ENCODE measurements at regions not wholly inside any gene's neighbourhood (a gene's known extent, or its start where the extent isn't known, plus 50 kb on each side); places are given as distances from the start of the nearest gene placed in this dataset.
"Not testable (repeated sequence)": the region's sequence is repeated elsewhere in the genome, so short reads cannot be mapped to it uniquely, and the experiment has no call there.

- no peaks in the 10 kb centered on the region for H3K27me3 ChIP-seq
- no peaks in the 10 kb centered on the region for H3K4me1 ChIP-seq (replicated peaks in 1 of 2)
- no peaks in the 10 kb centered on the region for H3K36me3 ChIP-seq (replicated peaks in 1 of 2)
- intact Hi-C loops (cut with DNase I), result no loop called here
- H3K9me3 ChIP-seq (replicated peaks in 1 of 3), result no peaks in the 10 kb centered on the region
- TF ChIP-seq POLR2A (IDR thresholded peaks at IDR 0.05) (no peak), CTCF (IDR thresholded peaks at IDR 0.05) (no peak)
- H3K27ac ChIP-seq, result no peak overlapping the region
- H3K4me3 ChIP-seq, result no peak overlapping the region
- 88 to 99% (median 91%) methylated on average over 5 of the region's 5 CpGs for WGBS, 4 donors
- DNase-seq, result no peak
Measured at GRCh38 chr15:85284497-85284896, 95.9 kb upstream of the AKAP13 start.

GRCh38 chr15:85289677-85290365 lies 90.6 kb upstream of the AKAP13 start:
- Histone ChIP-seq H3K27ac (no peak overlapping the region), H3K4me1 (replicated peaks in 1 of 2) (no peaks in the 10 kb centered on the region), H3K9me3 (replicated peaks in 1 of 3) (no peaks in the 10 kb centered on the region), H3K36me3 (replicated peaks in 1 of 2) (no peaks in the 10 kb centered on the region), H3K27me3 (peaks cover 5% of the 10 kb centered on the region), H3K4me3 (no peak overlapping the region)
- DNase-seq, result peak; percentile 58 to 87 (median 74)
- intact Hi-C loops (cut with DNase I), result no loop called here
- 13 to 17% (median 15%) methylated on average over 6 of the region's 6 CpGs for WGBS, 4 donors
- TF ChIP-seq POLR2A (IDR thresholded peaks at IDR 0.05), result no peak
- TF ChIP-seq CTCF (IDR thresholded peaks at IDR 0.05), result peak; percentile 27 to 79 (median 70)

- H3K9me3 ChIP-seq (replicated peaks in 1 of 3); H3K27me3 ChIP-seq; H3K4me1 ChIP-seq (replicated peaks in 1 of 2); H3K36me3 ChIP-seq (replicated peaks in 1 of 2); DNase-seq; H3K4me3 ChIP-seq; intact Hi-C loops (cut with DNase I); H3K27ac ChIP-seq: not testable (repeated sequence)
- WGBS, 4 donors, result 80 to 85% (median 83%) methylated on average over 5 of the region's 5 CpGs
Measured at GRCh38 chr15:85292583-85292982, 87.8 kb upstream of the AKAP13 start.

- Histone ChIP-seq H3K36me3 (replicated peaks in 1 of 2) (no peaks in the 10 kb centered on the region), H3K27ac (no peak overlapping the region), H3K4me1 (replicated peaks in 1 of 2) (no peaks in the 10 kb centered on the region), H3K9me3 (replicated peaks in 1 of 3) (no peaks in the 10 kb centered on the region), H3K27me3 (peaks cover 3% of the 10 kb centered on the region), H3K4me3 (peak overlapping the region in 1 of 4 donors; percentile 32)
- 16 to 24% (median 21%) methylated on average over 14 of the region's 14 CpGs for WGBS, 4 donors
- TF ChIP-seq CTCF (IDR thresholded peaks at IDR 0.05) (peak; percentile 46 to 88 (median 70)), POLR2A (IDR thresholded peaks at IDR 0.05) (no peak)
- intact Hi-C loops (cut with DNase I), result no loop called here
- DNase-seq, result peak; percentile 66 to 88 (median 73)
Measured at GRCh38 chr15:85296615-85297402, 83.6 kb upstream of the AKAP13 start.
